A549 (cell line): ENCODE measurements at regions not wholly inside any gene's neighbourhood (a gene's known extent, or its start where the extent isn't known, plus 50 kb on each side); places are given as distances from the start of the nearest gene placed in this dataset.

ENCODE experiments used
- CTCF ChIP-seq: fragments of >200 bp; sonication (Bioruptor Twin); formaldehyde crosslinking; IDR thresholded peaks from 3 replicates; pipeline ENCODE4 v1.5.1; 2016
- EHMT2 ChIP-seq: fragments of 200-600 bp; sonication (generic); IDR thresholded peaks from 2 replicates; pipeline ENCODE4 v1.6.1; 2016; ENCODE audit warnings: antibody characterized with exemption, low read depth, mild to moderate bottlenecking, moderate library complexity
- HDAC2 ChIP-seq: fragments of 200-600 bp; sonication (generic); IDR thresholded peaks from 2 replicates; pipeline ENCODE4 v1.6.1; 2016
- HES2 ChIP-seq: fragments of >200 bp; sonication (Bioruptor Twin); formaldehyde crosslinking; IDR thresholded peaks from 2 replicates; pipeline ENCODE4 v1.6.1; 2016
- POLR2A ChIP-seq: IDR thresholded peaks from 2 replicates; pipeline ENCODE4 v1.6.1; 2012; ENCODE audit warnings: mild to moderate bottlenecking, low read length
- RCOR1 ChIP-seq: fragments of 150-350 bp; IDR thresholded peaks from 2 replicates; pipeline ENCODE4 v1.6.1; 2014; ENCODE audit warnings: antibody characterized with exemption, low read length, low read depth
- RFX5 ChIP-seq: fragments of 450-650 bp; IDR thresholded peaks from 2 replicates; pipeline ENCODE4 v1.7.1; 2014; ENCODE audit warnings: antibody characterized with exemption, mild to moderate bottlenecking, moderate library complexity
- TP53 ChIP-seq: fragments of 250-450 bp; sonication (Bioruptor Pico); IDR thresholded peaks from 2 replicates; pipeline ENCODE4 v1.5.0; 2021; ENCODE audit warnings: mild to moderate bottlenecking, moderate library complexity
- USF2 ChIP-seq: fragments of 450-650 bp; IDR thresholded peaks from 2 replicates; pipeline ENCODE4 v1.6.1; 2014; ENCODE audit warnings: antibody characterized with exemption
- ZSCAN20 ChIP-seq: fragments of 250-450 bp; sonication (Bioruptor Pico); IDR thresholded peaks from 2 replicates; pipeline ENCODE4 v1.8.0; 2022; ENCODE audit warnings: mild to moderate bottlenecking, moderate library complexity
- TF ChIP-seq, protein P1 (sequence below): IDR thresholded peaks from 2 replicates; pipeline ENCODE4 v1.6.1; 2012; ENCODE audit warnings: low read depth, borderline replicate concordance

GRCh38 chr1:82079607-82080006 lies 278.9 kb downstream of the ADGRL2 start:
- TF ChIP-seq HES2 (no peak), POLR2A (no peak), ZSCAN20 (CRISPR knock-in tag) (no peak), HDAC2 (no peak), CTCF (no peak), RCOR1 (no peak), TP53 (CRISPR knock-in tag) (no peak), RFX5 (no peak), EHMT2 (no peak), USF2 (no peak)
- TF ChIP-seq, protein P1, sequence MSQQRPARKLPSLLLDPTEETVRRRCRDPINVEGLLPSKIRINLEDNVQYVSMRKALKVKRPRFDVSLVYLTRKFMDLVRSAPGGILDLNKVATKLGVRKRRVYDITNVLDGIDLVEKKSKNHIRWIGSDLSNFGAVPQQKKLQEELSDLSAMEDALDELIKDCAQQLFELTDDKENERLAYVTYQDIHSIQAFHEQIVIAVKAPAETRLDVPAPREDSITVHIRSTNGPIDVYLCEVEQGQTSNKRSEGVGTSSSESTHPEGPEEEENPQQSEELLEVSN = no peak
